ENCODE measurements at regions not wholly inside any gene's neighbourhood (a gene's known extent, or its start where the extent isn't known, plus 50 kb on each side); places are given as distances from the start of the nearest gene placed in this dataset.

DNA sequence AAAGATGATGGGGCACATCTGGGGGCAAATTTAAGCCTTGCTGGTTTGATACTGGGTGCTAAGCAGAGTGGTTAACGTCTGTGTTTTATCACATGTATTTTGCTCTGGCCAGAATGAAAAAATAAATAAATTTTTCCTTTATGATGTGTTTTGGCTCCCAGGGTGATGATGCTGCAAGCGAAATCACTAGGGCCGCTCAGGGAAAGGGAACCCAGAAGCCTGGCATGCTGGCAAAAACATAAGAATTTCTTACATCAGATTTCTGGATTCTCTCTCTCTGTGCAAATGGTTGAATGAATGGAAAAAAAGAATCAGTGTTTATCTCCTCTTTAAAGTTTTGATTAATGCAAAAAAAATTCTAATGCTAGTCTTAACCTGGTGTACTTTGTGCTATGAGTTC lies 1975.2 kb upstream of the C9orf72 start:
- no peaks in the 10 kb centered on the region for H3K9me3 ChIP-seq (ENCODE audit: insufficient read depth, low read depth, low read length)
- no peak overlapping the region for H2AFZ ChIP-seq (ENCODE audit: low read length)
- no peak overlapping the region for H3K4me3 ChIP-seq (ENCODE audit: low read length, poor library complexity, severe bottlenecking)
- H3K4me1 ChIP-seq (ENCODE audit: insufficient read depth, low read length, poor library complexity, severe bottlenecking): no peaks in the 10 kb centered on the region
- H3K9me2 ChIP-seq (replicated peaks; ENCODE audit: low read depth, low read length): no peaks in the 10 kb centered on the region
- H3K27me3 ChIP-seq (ENCODE audit: insufficient read depth, low read length, poor library complexity, severe bottlenecking): no peaks in the 10 kb centered on the region
- no peak overlapping the region for H3K9ac ChIP-seq (ENCODE audit: low read depth, low read length, poor library complexity, severe bottlenecking)
- H3F3A ChIP-seq (ENCODE audit: low read depth): no peaks in the 10 kb centered on the region
- H3K4me2 ChIP-seq (ENCODE audit: low read depth, low read length, poor library complexity, severe bottlenecking): no peak overlapping the region
- no peak for TF ChIP-seq CTCF (conservative IDR thresholded peaks at IDR 0.05; ENCODE audit: low read length)
- TF ChIP-seq EZH2phosphoT487 (IDR thresholded peaks at IDR 0.05; ENCODE audit: borderline replicate concordance): no peak
- no peaks in the 10 kb centered on the region for H3K36me3 ChIP-seq (ENCODE audit: insufficient read depth, low read length)
- H4K20me1 ChIP-seq (ENCODE audit: insufficient read depth, low read length, poor library complexity, severe bottlenecking): no peaks in the 10 kb centered on the region
- no peaks in the 10 kb centered on the region for H3K79me2 ChIP-seq (ENCODE audit: insufficient read depth, low read length)

DNA sequence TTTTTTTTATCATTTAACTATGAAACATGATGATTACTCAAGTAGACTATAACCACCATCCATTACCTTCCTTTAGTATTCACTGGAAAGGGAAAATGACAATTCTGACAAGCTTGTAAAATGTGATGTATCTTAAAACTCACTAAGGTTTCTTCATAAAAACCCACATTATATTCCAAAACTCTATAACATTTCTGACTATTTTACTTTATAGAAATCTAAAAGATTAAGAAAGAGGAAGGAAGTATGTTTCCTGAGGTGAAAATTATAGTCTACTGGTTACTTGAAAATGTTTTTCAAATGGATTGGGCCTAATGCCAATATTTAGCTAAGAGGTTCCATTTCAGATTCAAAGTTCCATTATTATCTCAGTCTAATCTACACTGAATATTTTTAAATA lies 1982.2 kb upstream of the C9orf72 start:
- H3K79me2 ChIP-seq (ENCODE audit: insufficient read depth, low read length): no peaks in the 10 kb centered on the region
- H3K36me3 ChIP-seq (ENCODE audit: insufficient read depth, low read length): no peaks in the 10 kb centered on the region
- H3K27me3 ChIP-seq (ENCODE audit: insufficient read depth, low read length, poor library complexity, severe bottlenecking): no peaks in the 10 kb centered on the region
- no peaks in the 10 kb centered on the region for H3K9me2 ChIP-seq (replicated peaks; ENCODE audit: low read depth, low read length)
- no peaks in the 10 kb centered on the region for H4K20me1 ChIP-seq (ENCODE audit: insufficient read depth, low read length, poor library complexity, severe bottlenecking)
- no peaks in the 10 kb centered on the region for H3K4me1 ChIP-seq (ENCODE audit: insufficient read depth, low read length, poor library complexity, severe bottlenecking)
- H2AFZ ChIP-seq (ENCODE audit: low read length): no peak overlapping the region
- no peaks in the 10 kb centered on the region for H3K9me3 ChIP-seq (ENCODE audit: insufficient read depth, low read depth, low read length)
- H3F3A ChIP-seq (ENCODE audit: low read depth): no peaks in the 10 kb centered on the region
- TF ChIP-seq EZH2phosphoT487 (IDR thresholded peaks at IDR 0.05; ENCODE audit: borderline replicate concordance): no peak
- TF ChIP-seq CTCF (conservative IDR thresholded peaks at IDR 0.05; ENCODE audit: low read length): no peak
- H3K4me3 ChIP-seq (ENCODE audit: low read length, poor library complexity, severe bottlenecking): no peak overlapping the region
- no peak overlapping the region for H3K9ac ChIP-seq (ENCODE audit: low read depth, low read length, poor library complexity, severe bottlenecking)
- no peak overlapping the region for H3K4me2 ChIP-seq (ENCODE audit: low read depth, low read length, poor library complexity, severe bottlenecking)

- Histone ChIP-seq H3F3A (ENCODE audit: low read depth) (no peaks in the 10 kb centered on the region), H3K36me3 (ENCODE audit: insufficient read depth, low read length) (no peaks in the 10 kb centered on the region), H3K4me3 (ENCODE audit: low read length, poor library complexity, severe bottlenecking) (no peak overlapping the region), H3K9me2 (replicated peaks; ENCODE audit: low read depth, low read length) (no peaks in the 10 kb centered on the region), H3K4me2 (ENCODE audit: low read depth, low read length, poor library complexity, severe bottlenecking) (no peak overlapping the region), H3K9ac (ENCODE audit: low read depth, low read length, poor library complexity, severe bottlenecking) (no peak overlapping the region), H2AFZ (ENCODE audit: low read length) (no peak overlapping the region), H3K79me2 (ENCODE audit: insufficient read depth, low read length) (no peaks in the 10 kb centered on the region), H4K20me1 (ENCODE audit: insufficient read depth, low read length, poor library complexity, severe bottlenecking) (no peaks in the 10 kb centered on the region), H3K4me1 (ENCODE audit: insufficient read depth, low read length, poor library complexity, severe bottlenecking) (no peaks in the 10 kb centered on the region), H3K9me3 (ENCODE audit: insufficient read depth, low read depth, low read length) (no peaks in the 10 kb centered on the region), H3K27me3 (ENCODE audit: insufficient read depth, low read length, poor library complexity, severe bottlenecking) (no peaks in the 10 kb centered on the region)
- no peak for TF ChIP-seq CTCF (conservative IDR thresholded peaks at IDR 0.05; ENCODE audit: low read length)
- no peak for TF ChIP-seq EZH2phosphoT487 (IDR thresholded peaks at IDR 0.05; ENCODE audit: borderline replicate concordance)
These were observed 1983.0 kb upstream of the C9orf72 start for GRCh38 chr9:29556317-29556716.

All from Loucy (cell line).